PC-3 (cell line): ENCODE measurements at regions not wholly inside any gene's neighbourhood (a gene's known extent, or its start where the extent isn't known, plus 50 kb on each side); places are given as distances from the start of the nearest gene placed in this dataset.

ENCODE experiments used
- ATAC-seq: fragments of 200-7000 bp; cut with Tn5 transposase; 2 replicates; pipeline ENCODE4 v1.9.1; 2020; ENCODE audit warnings: mild to moderate bottlenecking, moderate library complexity
- BruUV-seq: library from RNA; stranded (reverse); fragments of 400-500 nt; replicated peaks from 2 replicates; lab custom pipeline; 2021; lab: Mats Ljungman, UMichigan
- CTCF ChIA-PET: fragments of 300-600 bp; sonication (Branson Sonifier 250); formaldehyde crosslinking; loops from one replicate; lab custom pipeline; 2022; ENCODE audit warnings: antibody characterized with exemption; lab: Charles Lee
- POLR2A ChIA-PET: fragments of 300-600 bp; sonication (Branson Sonifier 250); formaldehyde crosslinking; loops from one replicate; lab custom pipeline; 2022; ENCODE audit warnings: antibody characterized with exemption; ENCODE audit not compliant: unreplicated experiment; lab: Charles Lee
- DNase-seq: peaks from one replicate; pipeline ENCODE4 v3.0.0-alpha.2; 2015
- H2AFZ ChIP-seq: fragments of 300-600 bp; sonication (generic); 2 replicates; pipeline ENCODE4 v1.6.0; 2016; ENCODE audit warnings: antibody characterized with exemption, low read length
- H3F3A ChIP-seq: fragments of 300-600 bp; sonication (generic); one replicate; pipeline ENCODE4 v1.6.0; 2017; ENCODE audit warnings: antibody characterized with exemption, low read length, control low read depth, mild to moderate bottlenecking; ENCODE audit not compliant: unreplicated experiment
- H3K27ac ChIP-seq: fragments of 300-600 bp; sonication (generic); 2 replicates; pipeline ENCODE4 v1.5.1; 2016; ENCODE audit warnings: mild to moderate bottlenecking, low read length
- H3K27me3 ChIP-seq: fragments of 300-600 bp; sonication (generic); 2 replicates; pipeline ENCODE4 v1.6.1; 2016; ENCODE audit warnings: low read length, mixed read lengths
- H3K36me3 ChIP-seq: fragments of 300-600 bp; sonication (generic); 2 replicates; pipeline ENCODE4 v1.6.1; 2016; ENCODE audit warnings: low read depth, mixed run types, low read length, mixed read lengths
- H3K4me1 ChIP-seq: fragments of 300-600 bp; sonication (generic); 2 replicates; pipeline ENCODE4 v1.5.1; 2016; ENCODE audit warnings: low read length; ENCODE audit not compliant: insufficient read depth
- H3K4me2 ChIP-seq: fragments of 300-600 bp; sonication (generic); 2 replicates; pipeline ENCODE4 v1.6.0; 2016; ENCODE audit warnings: low read length
- H3K4me3 ChIP-seq: fragments of 300-600 bp; sonication (generic); 2 replicates; pipeline ENCODE4 v1.5.1; 2016; ENCODE audit warnings: mild to moderate bottlenecking, low read length, mixed read lengths
- H3K79me2 ChIP-seq: fragments of 300-600 bp; sonication (generic); 2 replicates; pipeline ENCODE4 v1.6.1; 2017; ENCODE audit warnings: low read length, mixed read lengths
- H3K9ac ChIP-seq: fragments of 300-600 bp; sonication (generic); 2 replicates; pipeline ENCODE4 v1.6.0; 2016; ENCODE audit warnings: mild to moderate bottlenecking, low read length
- H3K9me2 ChIP-seq: fragments of 300-600 bp; sonication (generic); replicated peaks from 2 replicates; pipeline ENCODE4 v1.6.1; 2016; ENCODE audit warnings: mixed run types, low read length, mixed read lengths
- H3K9me3 ChIP-seq: fragments of 300-600 bp; sonication (generic); 2 replicates; pipeline ENCODE4 v1.6.1; 2016; ENCODE audit warnings: low read length, mixed read lengths
- H4K20me1 ChIP-seq: fragments of 300-600 bp; sonication (generic); 2 replicates; pipeline ENCODE4 v1.6.1; 2016; ENCODE audit warnings: low read length, mixed read lengths
- EZH2 ChIP-seq: fragments of 300-600 bp; sonication (generic); IDR thresholded peaks from one replicate; pipeline ENCODE4 v1.6.1; 2017; ENCODE audit warnings: antibody characterized with exemption, mild to moderate bottlenecking, low read length; ENCODE audit not compliant: unreplicated experiment
- EZH2phosphoT487 ChIP-seq: fragments of 300-600 bp; sonication (generic); IDR thresholded peaks from 2 replicates; pipeline ENCODE4 v1.6.1; 2018; ENCODE audit warnings: mild to moderate bottlenecking, antibody characterized with exemption, low read length, borderline replicate concordance
- intact Hi-C: fragments of 100-400 bp; cut with micrococcal nuclease; formaldehyde crosslinking; loops from 2 replicates; pipeline ENCODE4 v1.9.0; 2023
- TF ChIP-seq, protein P1 (sequence below): fragments of 300-600 bp; sonication (generic); conservative IDR thresholded peaks from 2 replicates; pipeline ENCODE4 v1.5.1; 2017; ENCODE audit warnings: antibody characterized with exemption, low read depth, mild to moderate bottlenecking, low read length

DNA sequence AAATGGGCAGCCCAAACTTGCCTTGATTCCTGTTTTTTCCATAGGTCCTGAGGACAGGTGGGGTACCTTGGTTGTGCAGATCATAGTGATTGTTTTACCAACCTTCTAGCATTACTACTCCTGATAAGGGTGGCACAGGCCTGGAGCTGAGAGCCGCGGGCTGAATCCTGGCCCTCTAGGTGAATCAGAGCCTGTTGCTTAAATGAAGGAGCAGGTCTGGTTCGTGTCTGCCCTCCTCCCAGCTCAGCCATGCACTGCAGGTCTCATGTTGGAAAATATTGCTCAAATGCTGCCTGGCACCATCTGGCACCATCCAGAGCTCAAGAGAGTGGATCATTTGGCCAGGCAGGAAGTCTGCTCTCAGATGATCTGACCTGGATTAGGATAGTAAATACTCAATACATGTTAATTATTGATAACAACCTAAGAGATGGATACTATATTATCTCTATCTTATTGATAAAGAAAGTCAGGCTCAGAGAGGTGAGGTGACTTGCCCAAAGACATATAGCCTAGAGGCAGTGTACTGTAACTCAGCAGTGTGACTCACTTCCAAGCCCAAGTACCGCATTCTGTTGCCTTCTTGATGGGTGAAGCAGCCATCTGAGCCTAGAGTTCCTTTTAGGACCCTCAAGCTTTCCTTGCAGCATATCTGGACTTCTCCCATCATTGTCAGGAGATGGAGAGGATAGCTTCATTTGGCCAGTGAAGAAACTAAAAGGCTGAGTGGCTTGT lies 104.3 kb upstream of the PITX1 start:
- intact Hi-C loops: no loop called here
- no peak for ATAC-seq
- no peak overlapping the region for H3K4me2 ChIP-seq

DNA sequence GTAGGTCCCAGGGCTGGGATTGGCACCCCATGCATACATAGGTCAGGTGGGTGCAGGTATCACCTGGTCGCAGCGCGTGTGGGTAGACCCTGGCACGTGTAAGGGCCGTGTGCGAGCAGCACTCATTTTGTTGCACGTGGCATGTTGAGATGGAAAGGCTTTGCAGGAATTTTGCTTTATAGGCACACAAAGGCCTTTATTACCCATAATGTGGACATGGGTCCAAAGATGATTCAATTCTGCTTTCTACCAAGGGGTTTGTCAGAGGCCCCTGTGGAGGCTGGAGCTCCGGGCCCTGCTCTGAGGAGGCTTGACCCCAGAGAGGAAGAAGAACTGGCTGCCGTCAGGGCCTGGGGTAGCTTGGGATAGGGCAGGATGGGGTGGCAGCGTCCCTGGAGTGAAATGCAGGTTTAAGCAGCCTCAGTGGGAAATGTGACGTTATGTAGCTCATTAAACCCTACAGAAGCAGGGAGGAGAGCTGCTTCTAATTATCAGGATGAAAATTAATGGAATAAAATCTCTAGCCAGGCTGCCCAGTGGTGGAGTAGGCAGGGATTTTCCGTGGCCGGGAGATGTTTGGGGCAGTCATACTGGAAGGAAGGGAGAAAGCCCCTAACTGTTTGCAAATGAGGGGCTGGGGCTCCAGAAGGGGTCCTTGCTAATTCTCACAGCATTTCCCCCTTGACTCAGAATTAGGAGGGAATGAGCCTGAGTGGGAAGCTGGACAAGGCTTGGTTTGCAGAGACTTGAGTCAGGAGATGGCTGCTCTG lies 103.3 kb upstream of the PITX1 start:
- POLR2A ChIA-PET: no interaction called here
- CTCF ChIA-PET: no interaction called here
- no peak for ATAC-seq

More for the DNA sequence above, 104.3 kb upstream of the PITX1 start:
- peak; percentile 54 for DNase-seq
- Histone ChIP-seq H3K79me2 (no peaks in the 10 kb centered on the region), H3K9ac (no peak overlapping the region), H4K20me1 (no peaks in the 10 kb centered on the region), H3K4me3 (no peak overlapping the region), H3K27me3 (no peaks in the 10 kb centered on the region), H3K9me2 (no peaks in the 10 kb centered on the region), H3K9me3 (no peaks in the 10 kb centered on the region), H3K36me3 (no peaks in the 10 kb centered on the region), H3K27ac (peak overlapping the region; percentile 46), H2AFZ (no peak overlapping the region), H3F3A (no peaks in the 10 kb centered on the region), H3K4me1 (peaks cover 60% of the 10 kb centered on the region)
- no TSS peak for BruUV-seq
- CTCF ChIA-PET: no interaction called here
- POLR2A ChIA-PET: no interaction called here
- TF ChIP-seq EZH2phosphoT487 (no peak), EZH2 (no peak)
- TF ChIP-seq, protein P1, sequence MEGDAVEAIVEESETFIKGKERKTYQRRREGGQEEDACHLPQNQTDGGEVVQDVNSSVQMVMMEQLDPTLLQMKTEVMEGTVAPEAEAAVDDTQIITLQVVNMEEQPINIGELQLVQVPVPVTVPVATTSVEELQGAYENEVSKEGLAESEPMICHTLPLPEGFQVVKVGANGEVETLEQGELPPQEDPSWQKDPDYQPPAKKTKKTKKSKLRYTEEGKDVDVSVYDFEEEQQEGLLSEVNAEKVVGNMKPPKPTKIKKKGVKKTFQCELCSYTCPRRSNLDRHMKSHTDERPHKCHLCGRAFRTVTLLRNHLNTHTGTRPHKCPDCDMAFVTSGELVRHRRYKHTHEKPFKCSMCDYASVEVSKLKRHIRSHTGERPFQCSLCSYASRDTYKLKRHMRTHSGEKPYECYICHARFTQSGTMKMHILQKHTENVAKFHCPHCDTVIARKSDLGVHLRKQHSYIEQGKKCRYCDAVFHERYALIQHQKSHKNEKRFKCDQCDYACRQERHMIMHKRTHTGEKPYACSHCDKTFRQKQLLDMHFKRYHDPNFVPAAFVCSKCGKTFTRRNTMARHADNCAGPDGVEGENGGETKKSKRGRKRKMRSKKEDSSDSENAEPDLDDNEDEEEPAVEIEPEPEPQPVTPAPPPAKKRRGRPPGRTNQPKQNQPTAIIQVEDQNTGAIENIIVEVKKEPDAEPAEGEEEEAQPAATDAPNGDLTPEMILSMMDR: no peak

More for the DNA sequence above, 103.3 kb upstream of the PITX1 start:
- Histone ChIP-seq H4K20me1 (no peaks in the 10 kb centered on the region), H2AFZ (no peak overlapping the region), H3K36me3 (no peaks in the 10 kb centered on the region), H3K4me3 (no peak overlapping the region), H3K9me3 (no peaks in the 10 kb centered on the region), H3K9me2 (no peaks in the 10 kb centered on the region), H3K27ac (peak overlapping the region; percentile 46), H3K79me2 (no peaks in the 10 kb centered on the region), H3F3A (no peaks in the 10 kb centered on the region), H3K27me3 (no peaks in the 10 kb centered on the region), H3K4me1 (peaks cover 60% of the 10 kb centered on the region), H3K9ac (no peak overlapping the region), H3K4me2 (no peak overlapping the region)
- DNase-seq: no peak
- no peak for TF ChIP-seq EZH2phosphoT487
- TF ChIP-seq, protein P1: no peak
- intact Hi-C loops: no loop called here
- BruUV-seq: no TSS peak
